Trophoblast cell (in vitro differentiated cells and primary cell): ENCODE measurements at regions not wholly inside any gene's neighbourhood (a gene's known extent, or its start where the extent isn't known, plus 50 kb on each side); places are given as distances from the start of the nearest gene placed in this dataset.

ENCODE experiments used
- DNase-seq, 2 donors: peaks; one replicate each; pipeline ENCODE4 v3.0.0-alpha.2; 2016
- H2AFZ ChIP-seq: 2 replicates; pipeline ENCODE4 v1.6.1; 2013; ENCODE audit warnings: low read length, moderate library complexity, mild to moderate bottlenecking; ENCODE audit not compliant: insufficient read depth, poor library complexity
- H2AK5ac ChIP-seq: 2 replicates; pipeline ENCODE4 v1.6.1; 2013; ENCODE audit warnings: mild to moderate bottlenecking, low read length
- H2BK120ac ChIP-seq: 2 replicates; pipeline ENCODE4 v1.6.1; 2013; ENCODE audit warnings: low read length, mild to moderate bottlenecking, moderate library complexity; ENCODE audit not compliant: insufficient read depth, poor library complexity
- H2BK12ac ChIP-seq: 2 replicates; pipeline ENCODE4 v1.6.1; 2013; ENCODE audit warnings: mild to moderate bottlenecking, low read length, moderate library complexity
- H2BK5ac ChIP-seq: 2 replicates; pipeline ENCODE4 v1.6.1; 2013; ENCODE audit warnings: low read length, low read depth, moderate library complexity, mild to moderate bottlenecking; ENCODE audit not compliant: poor library complexity
- H3K14ac ChIP-seq: 2 replicates; pipeline ENCODE4 v1.6.1; 2013; ENCODE audit warnings: mild to moderate bottlenecking, low read length
- H3K18ac ChIP-seq: 2 replicates; pipeline ENCODE4 v1.6.1; 2013; ENCODE audit warnings: mild to moderate bottlenecking, low read length
- H3K23ac ChIP-seq: 2 replicates; pipeline ENCODE4 v1.6.1; 2013; ENCODE audit warnings: low read length
- H3K27ac ChIP-seq: 2 replicates; pipeline ENCODE4 v1.5.1; 2013; ENCODE audit warnings: low read depth, mild to moderate bottlenecking, inconsistent platforms, low read length, moderate library complexity
- H3K27me3 ChIP-seq: 2 replicates; pipeline ENCODE4 v1.6.1; 2013; ENCODE audit warnings: inconsistent platforms, mild to moderate bottlenecking, low read length, moderate library complexity; ENCODE audit not compliant: insufficient read depth
- H3K36me3 ChIP-seq, 2 experiments: 1 replicate in 1 of 2; 2 replicates in 1 of 2; pipeline ENCODE4 v1.6.1; 2013; ENCODE audit warnings: low read length in 2 of 2, mild to moderate bottlenecking in 2 of 2, moderate library complexity in 1 of 2; ENCODE audit not compliant: insufficient read depth in 2 of 2, control insufficient read depth in 1 of 2
- H3K4ac ChIP-seq: 2 replicates; pipeline ENCODE4 v1.6.1; 2013; ENCODE audit warnings: low read depth, mild to moderate bottlenecking, low read length, moderate library complexity
- H3K4me1 ChIP-seq, 2 experiments: 1 replicate in 1 of 2; 2 replicates in 1 of 2; pipeline ENCODE4 v1.6.1; 2013; ENCODE audit warnings: low read length in 2 of 2, mild to moderate bottlenecking in 2 of 2, moderate library complexity in 1 of 2; ENCODE audit not compliant: insufficient read depth in 2 of 2, control insufficient read depth in 1 of 2
- H3K4me2 ChIP-seq: 2 replicates; pipeline ENCODE4 v1.6.1; 2013; ENCODE audit warnings: inconsistent platforms, mild to moderate bottlenecking, low read length, moderate library complexity
- H3K4me3 ChIP-seq: 2 replicates; pipeline ENCODE4 v1.5.1; 2013; ENCODE audit warnings: mild to moderate bottlenecking, low read depth, low read length, inconsistent platforms
- H3K79me1 ChIP-seq: one replicate; pipeline ENCODE4 v1.6.1; 2013; ENCODE audit warnings: low read length
- H3K79me2 ChIP-seq: 2 replicates; pipeline ENCODE4 v1.6.1; 2013; ENCODE audit warnings: low read length, mild to moderate bottlenecking; ENCODE audit not compliant: control insufficient read depth, insufficient read depth, poor library complexity
- H3K9ac ChIP-seq: 2 replicates; pipeline ENCODE4 v1.6.1; 2013; ENCODE audit warnings: mild to moderate bottlenecking, low read length
- H3K9me3 ChIP-seq: 2 replicates; pipeline ENCODE4 v1.6.1; 2013; ENCODE audit warnings: low read depth, mild to moderate bottlenecking, control low read depth, inconsistent platforms, low read length; ENCODE audit not compliant: insufficient read depth
- H4K12ac ChIP-seq: 2 replicates; pipeline ENCODE4 v1.6.1; 2013; ENCODE audit warnings: low read depth, mild to moderate bottlenecking, low read length, moderate library complexity
- H4K8ac ChIP-seq: 2 replicates; pipeline ENCODE4 v1.6.1; 2013; ENCODE audit warnings: low read depth, mild to moderate bottlenecking, low read length, moderate library complexity
- H4K91ac ChIP-seq: one replicate; pipeline ENCODE4 v1.6.1; 2013; ENCODE audit warnings: low read depth, mild to moderate bottlenecking, low read length, moderate library complexity
- WGBS: extraction: QIAGEN DNeasy Blood & Tissue Kit; methylation state at CpG from one replicate; pipeline ENCODE4 v1.1.7; 2013; ENCODE audit warnings: missing lambda C conversion rate; ENCODE audit not compliant: insufficient read length, insufficient coverage; ENCODE audit errors: extremely low coverage; 5-methylcytosine and 5-hydroxymethylcytosine counted together

- Histone ChIP-seq H4K8ac (no peak overlapping the region), H3K4ac (no peak overlapping the region), H2BK5ac (no peak overlapping the region), H3K18ac (no peak overlapping the region), H3K23ac (no peak overlapping the region), H2AFZ (no peak overlapping the region), H3K4me2 (no peak overlapping the region), H3K79me2 (no peaks in the 10 kb centered on the region), H3K79me1 (no peaks in the 10 kb centered on the region), H3K9ac (no peak overlapping the region), H2BK12ac (no peak overlapping the region), H2BK120ac (no peak overlapping the region), H3K27ac (no peak overlapping the region), H4K91ac (no peak overlapping the region), H3K4me3 (no peak overlapping the region), H2AK5ac (no peak overlapping the region), H3K36me3 (no peaks in the 10 kb centered on the region), H4K12ac (no peak overlapping the region), H3K14ac (no peak overlapping the region), H3K9me3 (no peaks in the 10 kb centered on the region), H3K27me3 (no peaks in the 10 kb centered on the region), H3K4me1 (no peaks in the 10 kb centered on the region)
- no CpG with 5 or more reads among the region's 1 CpG for WGBS
- DNase-seq = no peak
These were observed 218.5 kb downstream of the PHLDA1 start for GRCh38 chr12:75813072-75813471.

- H3K79me2 ChIP-seq = no peaks in the 10 kb centered on the region
- H2BK5ac ChIP-seq = no peak overlapping the region
- H3K18ac ChIP-seq = no peak overlapping the region
- no CpG with 5 or more reads among the region's 9 CpGs for WGBS
- H2AFZ ChIP-seq = no peak overlapping the region
- no peak overlapping the region for H2AK5ac ChIP-seq
- H3K79me1 ChIP-seq = no peaks in the 10 kb centered on the region
- H3K4me1 ChIP-seq = no peaks in the 10 kb centered on the region
- no peak overlapping the region for H3K9ac ChIP-seq
- no peak overlapping the region for H4K12ac ChIP-seq
- no peaks in the 10 kb centered on the region for H3K27me3 ChIP-seq
- no peak overlapping the region for H2BK12ac ChIP-seq
- no peak overlapping the region for H2BK120ac ChIP-seq
- H3K14ac ChIP-seq = no peak overlapping the region
- H3K23ac ChIP-seq = no peak overlapping the region
- H3K27ac ChIP-seq = no peak overlapping the region
- H3K4me2 ChIP-seq = no peak overlapping the region
- no peak overlapping the region for H4K8ac ChIP-seq
- no peaks in the 10 kb centered on the region for H3K9me3 ChIP-seq
- DNase-seq = no peak
- no peaks in the 10 kb centered on the region for H3K36me3 ChIP-seq
- no peak overlapping the region for H4K91ac ChIP-seq
- H3K4ac ChIP-seq = no peak overlapping the region
- H3K4me3 ChIP-seq = no peak overlapping the region
These were observed 219.1 kb downstream of the PHLDA1 start for GRCh38 chr12:75812271-75813018.

- H3K18ac ChIP-seq = no peak overlapping the region
- no peak overlapping the region for H2BK12ac ChIP-seq
These were observed 221.8 kb downstream of the PHLDA1 start for GRCh38 chr12:75809746-75810145.

GRCh38 chr12:75807494-75807893, 224.1 kb downstream of the PHLDA1 start:
- no peak overlapping the region for H2AK5ac ChIP-seq
- no peak overlapping the region for H3K14ac ChIP-seq
- no peak overlapping the region for H3K4me2 ChIP-seq
- no peak overlapping the region for H2AFZ ChIP-seq
- no peak overlapping the region for H3K23ac ChIP-seq
- H3K18ac ChIP-seq = no peak overlapping the region
- no peak overlapping the region for H4K8ac ChIP-seq
- H2BK120ac ChIP-seq = no peak overlapping the region
- no peak overlapping the region for H3K4me3 ChIP-seq
- H4K91ac ChIP-seq = no peak overlapping the region
- H3K9me3 ChIP-seq = no peaks in the 10 kb centered on the region
- H3K4ac ChIP-seq = no peak overlapping the region
- no peak overlapping the region for H3K27ac ChIP-seq
- H3K9ac ChIP-seq = no peak overlapping the region
- no peak overlapping the region for H2BK5ac ChIP-seq
- H3K79me1 ChIP-seq = no peaks in the 10 kb centered on the region
- H3K36me3 ChIP-seq = no peaks in the 10 kb centered on the region
- H4K12ac ChIP-seq = no peak overlapping the region
- no peaks in the 10 kb centered on the region for H3K4me1 ChIP-seq
- H3K27me3 ChIP-seq = no peaks in the 10 kb centered on the region
- WGBS = no CpG with 5 or more reads among the region's 1 CpG
- no peak for DNase-seq
- H3K79me2 ChIP-seq = no peaks in the 10 kb centered on the region
- H2BK12ac ChIP-seq = no peak overlapping the region

More at GRCh38 chr12:75809746-75810145, 221.8 kb downstream of the PHLDA1 start:
- H2BK120ac ChIP-seq = no peak overlapping the region
- H3K9me3 ChIP-seq = no peaks in the 10 kb centered on the region
- H4K91ac ChIP-seq = no peak overlapping the region
- H3K14ac ChIP-seq = no peak overlapping the region
- H2AFZ ChIP-seq = no peak overlapping the region
- no peak overlapping the region for H4K8ac ChIP-seq
- H4K12ac ChIP-seq = no peak overlapping the region
- H3K23ac ChIP-seq = no peak overlapping the region
- no peak overlapping the region for H3K4me3 ChIP-seq
- H3K4me1 ChIP-seq = no peaks in the 10 kb centered on the region
- no peaks in the 10 kb centered on the region for H3K36me3 ChIP-seq
- H3K27me3 ChIP-seq = no peaks in the 10 kb centered on the region
- H2AK5ac ChIP-seq = no peak overlapping the region
- DNase-seq = no peak
- no peaks in the 10 kb centered on the region for H3K79me1 ChIP-seq
- no peaks in the 10 kb centered on the region for H3K79me2 ChIP-seq
- H3K9ac ChIP-seq = no peak overlapping the region
- H3K4me2 ChIP-seq = no peak overlapping the region
- no peak overlapping the region for H2BK5ac ChIP-seq
- WGBS = no CpG with 5 or more reads among the region's 2 CpGs
- no peak overlapping the region for H3K27ac ChIP-seq
- H3K4ac ChIP-seq = no peak overlapping the region
